ENCODE measurements at regions not wholly inside any gene's neighbourhood (a gene's known extent, or its start where the extent isn't known, plus 50 kb on each side); places are given as distances from the start of the nearest gene placed in this dataset.

DNA sequence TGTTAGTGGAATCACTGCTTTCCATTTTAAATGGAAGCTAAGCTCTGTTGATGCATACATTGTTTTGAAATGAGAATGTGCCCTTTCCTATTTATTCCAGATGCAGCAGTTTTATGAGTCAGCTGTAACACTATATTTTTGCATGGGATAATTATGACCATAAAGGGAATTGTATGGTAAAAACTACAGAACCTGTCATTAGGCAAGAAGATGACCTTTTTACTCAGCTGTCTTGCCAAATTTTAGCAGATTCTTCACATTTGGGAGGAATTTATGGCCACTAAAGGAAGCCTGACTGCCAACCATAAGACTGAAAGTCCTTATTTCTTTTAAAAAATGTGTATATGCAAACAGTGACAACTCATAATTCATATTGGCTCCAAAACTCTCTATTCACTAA lies 356.3 kb upstream of the PRMT6 start:
- intact Hi-C loops (cut with DNase I; ENCODE audit: low total_unique reads): no loop called here

GRCh38 chr1:106705971-106706370 lies 350.5 kb upstream of the PRMT6 start:
- intact Hi-C loops (cut with DNase I; ENCODE audit: low total_unique reads): no loop called here
- TF ChIP-seq CTCF (IDR thresholded peaks at IDR 0.05) (no peak), POLR2A (IDR thresholded peaks at IDR 0.05) (no peak)

More for the DNA sequence above, 356.3 kb upstream of the PRMT6 start:
- DNase-seq (ENCODE audit: low spot score in 2 of 2): no peak
- no peak overlapping the region for H3K4me3 ChIP-seq (ENCODE audit: low read depth, poor library complexity, severe bottlenecking)
- no peak for TF ChIP-seq CTCF (IDR thresholded peaks at IDR 0.05)
- no peak for TF ChIP-seq POLR2A (IDR thresholded peaks at IDR 0.05)

DNA sequence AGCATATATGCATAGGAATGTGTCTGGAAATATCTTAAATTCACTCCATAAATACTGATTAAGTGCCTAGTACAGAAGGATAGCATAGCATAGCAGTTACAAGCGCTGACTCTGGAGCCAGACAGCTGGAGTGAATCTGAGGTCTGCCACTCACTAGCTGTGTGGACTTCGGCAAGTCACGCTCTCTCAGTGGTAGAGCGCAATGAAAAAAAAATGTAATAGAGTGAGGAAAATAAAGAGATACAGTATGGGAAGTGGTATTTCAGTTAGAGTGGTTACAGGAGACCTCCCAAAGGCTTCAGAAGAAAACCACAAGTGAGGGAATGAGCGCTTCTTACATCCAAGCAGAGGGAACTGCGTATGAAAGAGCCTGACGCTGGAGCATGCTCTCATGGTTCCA lies 338.9 kb upstream of the PRMT6 start:
- TF ChIP-seq POLR2A (IDR thresholded peaks at IDR 0.05) (no peak), CTCF (IDR thresholded peaks at IDR 0.05) (no peak)
- no peak for DNase-seq (ENCODE audit: low spot score in 2 of 2)
- H3K4me3 ChIP-seq (ENCODE audit: low read depth, poor library complexity, severe bottlenecking): no peak overlapping the region
- 52 to 72% methylated on average over 7 of the region's 7 CpGs for WGBS, 2 donors
- intact Hi-C loops (cut with DNase I; ENCODE audit: low total_unique reads): no loop called here

More at GRCh38 chr1:106705971-106706370, 350.5 kb upstream of the PRMT6 start:
- DNase-seq (ENCODE audit: low spot score in 2 of 2): no peak
- no peak overlapping the region for H3K4me3 ChIP-seq (ENCODE audit: low read depth, poor library complexity, severe bottlenecking)

GRCh38 chr1:106721790-106722189 lies 334.7 kb upstream of the PRMT6 start:
- intact Hi-C loops (cut with DNase I; ENCODE audit: low total_unique reads): no loop called here
- no peak overlapping the region for H3K4me3 ChIP-seq (ENCODE audit: low read depth, poor library complexity, severe bottlenecking)
- TF ChIP-seq CTCF (IDR thresholded peaks at IDR 0.05) (no peak), POLR2A (IDR thresholded peaks at IDR 0.05) (no peak)
- DNase-seq (ENCODE audit: low spot score in 2 of 2): no peak

DNA sequence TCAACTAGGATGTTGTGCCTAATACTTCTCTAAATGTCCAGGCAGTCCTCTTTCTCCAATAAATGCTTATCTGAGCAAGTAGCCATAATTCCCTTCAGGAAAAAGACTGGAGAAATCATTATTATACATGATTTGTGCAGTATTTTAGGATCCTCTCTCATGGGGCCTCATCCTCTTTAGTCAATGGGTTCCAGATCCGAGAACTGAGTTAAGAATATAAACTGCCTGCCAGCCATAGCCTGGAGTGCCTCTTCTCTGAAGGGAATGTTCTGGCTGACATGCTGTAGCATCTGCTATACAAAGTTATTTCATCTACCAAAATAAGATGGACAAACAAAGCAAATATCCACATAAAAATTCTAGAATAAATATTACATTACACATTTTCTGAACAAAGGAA lies 334.0 kb upstream of the PRMT6 start:
- intact Hi-C loops (cut with DNase I; ENCODE audit: low total_unique reads): no loop called here
- 0 to 55% methylated on average over 1 of the region's 1 CpG for WGBS, 2 donors
- no peak for DNase-seq (ENCODE audit: low spot score in 2 of 2)
- H3K4me3 ChIP-seq (ENCODE audit: low read depth, poor library complexity, severe bottlenecking): no peak overlapping the region
- TF ChIP-seq POLR2A (IDR thresholded peaks at IDR 0.05) (no peak), CTCF (IDR thresholded peaks at IDR 0.05) (no peak)

DNA sequence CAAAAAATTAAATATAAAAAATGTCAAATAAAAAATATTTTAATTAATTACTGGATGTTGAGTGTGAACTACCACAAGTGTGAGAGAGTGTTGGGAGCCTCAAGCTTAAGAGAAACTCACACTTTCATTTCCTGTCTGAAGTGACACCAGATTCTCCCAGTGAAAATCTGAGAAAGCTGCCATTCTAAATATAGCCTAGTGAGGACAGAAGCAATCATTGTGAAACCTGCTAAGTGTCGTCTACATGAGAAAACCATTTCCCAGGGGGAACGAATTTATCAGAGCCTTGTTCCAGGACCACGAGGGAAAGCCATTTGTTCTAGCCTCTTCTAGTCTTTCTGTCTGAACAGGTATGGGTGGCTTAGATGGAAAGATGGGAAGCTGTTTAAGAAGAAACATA lies 329.3 kb upstream of the PRMT6 start:
- no peak overlapping the region for H3K4me3 ChIP-seq (ENCODE audit: low read depth, poor library complexity, severe bottlenecking)
- intact Hi-C loops (cut with DNase I; ENCODE audit: low total_unique reads): no loop called here
- 21 to 35% methylated on average over 3 of the region's 3 CpGs for WGBS, 2 donors
- TF ChIP-seq POLR2A (IDR thresholded peaks at IDR 0.05): no peak
- TF ChIP-seq CTCF (IDR thresholded peaks at IDR 0.05): no peak
- DNase-seq (ENCODE audit: low spot score in 2 of 2): no peak
